Fibroblast of lung (primary cell): ENCODE measurements at regions not wholly inside any gene's neighbourhood (a gene's known extent, or its start where the extent isn't known, plus 50 kb on each side); places are given as distances from the start of the nearest gene placed in this dataset.

ENCODE experiments used
- DNase-seq, 2 donors: peaks; one replicate each; pipeline versions ENCODE4 v3.0.0 to v3.0.0-alpha.2; 2010; ENCODE audit warnings: low read depth in 2 of 2
- H2AFZ ChIP-seq: 2 replicates; pipeline ENCODE4 v1.5.1; 2012; ENCODE audit warnings: low read length, control low read depth, inconsistent platforms
- H3K27ac ChIP-seq: 2 replicates; pipeline ENCODE4 v1.5.1; 2011; ENCODE audit warnings: low read length, control low read depth; ENCODE audit not compliant: insufficient read depth
- H3K27me3 ChIP-seq: 2 replicates; pipeline ENCODE4 v1.5.1; 2011; ENCODE audit warnings: mild to moderate bottlenecking, low read length; ENCODE audit not compliant: control insufficient read depth, insufficient read depth
- H3K36me3 ChIP-seq: 2 replicates; pipeline ENCODE4 v1.5.1; 2011; ENCODE audit warnings: low read length; ENCODE audit not compliant: control insufficient read depth, insufficient read depth
- H3K4me1 ChIP-seq: 2 replicates; pipeline ENCODE4 v1.5.1; 2011; ENCODE audit warnings: low read length; ENCODE audit not compliant: control insufficient read depth, insufficient read depth; ENCODE audit errors: extremely low read depth
- H3K4me2 ChIP-seq: 2 replicates; pipeline ENCODE4 v1.5.1; 2011; ENCODE audit warnings: low read length, control low read depth; ENCODE audit not compliant: insufficient read depth; ENCODE audit errors: extremely low read depth
- H3K4me3 ChIP-seq, 4 experiments: fragments of 200-600 bp in 1 of 4; sonication (generic) in 1 of 4; replicated peaks in 1 of 4; 2 replicates each; pipeline ENCODE4 v1.5.1; 2011 to 2016; ENCODE audit warnings: low read length in 4 of 4, low read depth in 3 of 4, mild to moderate bottlenecking in 3 of 4, control low read depth in 2 of 4, inconsistent platforms in 1 of 4, mixed read lengths in 1 of 4; ENCODE audit not compliant: insufficient read depth in 1 of 4; ENCODE audit errors: control extremely low read depth in 1 of 4
- H3K79me2 ChIP-seq: 2 replicates; pipeline ENCODE4 v1.5.1; 2012; ENCODE audit warnings: mild to moderate bottlenecking, low read length, inconsistent platforms; ENCODE audit not compliant: control insufficient read depth, insufficient read depth
- H3K9ac ChIP-seq: 2 replicates; pipeline ENCODE4 v1.5.1; 2011; ENCODE audit warnings: mild to moderate bottlenecking, low read length, control low read depth; ENCODE audit not compliant: insufficient read depth
- H3K9me3 ChIP-seq: 2 replicates; pipeline ENCODE4 v1.5.1; 2012; ENCODE audit warnings: low read depth, low read length; ENCODE audit not compliant: control insufficient read depth, insufficient read depth
- H4K20me1 ChIP-seq: 2 replicates; pipeline ENCODE4 v1.5.1; 2011; ENCODE audit warnings: low read length; ENCODE audit not compliant: control insufficient read depth, insufficient read depth; ENCODE audit errors: extremely low read depth
- EZH2 ChIP-seq: IDR thresholded peaks from 2 replicates; pipeline ENCODE4 v1.5.1; 2012; ENCODE audit warnings: low read length, control low read depth, mild to moderate bottlenecking; ENCODE audit errors: missing control alignments
- TF ChIP-seq, protein P1 (sequence below), 2 donors: IDR thresholded peaks in 1 of 2; conservative IDR thresholded peaks in 1 of 2; 1 replicate in 1 of 2; 2 replicates in 1 of 2; pipeline ENCODE4 v1.5.1; 2011 to 2012; ENCODE audit warnings: low read length in 2 of 2, control low read depth in 1 of 2, inconsistent platforms in 1 of 2, low read depth in 1 of 2, mild to moderate bottlenecking in 1 of 2

DNA sequence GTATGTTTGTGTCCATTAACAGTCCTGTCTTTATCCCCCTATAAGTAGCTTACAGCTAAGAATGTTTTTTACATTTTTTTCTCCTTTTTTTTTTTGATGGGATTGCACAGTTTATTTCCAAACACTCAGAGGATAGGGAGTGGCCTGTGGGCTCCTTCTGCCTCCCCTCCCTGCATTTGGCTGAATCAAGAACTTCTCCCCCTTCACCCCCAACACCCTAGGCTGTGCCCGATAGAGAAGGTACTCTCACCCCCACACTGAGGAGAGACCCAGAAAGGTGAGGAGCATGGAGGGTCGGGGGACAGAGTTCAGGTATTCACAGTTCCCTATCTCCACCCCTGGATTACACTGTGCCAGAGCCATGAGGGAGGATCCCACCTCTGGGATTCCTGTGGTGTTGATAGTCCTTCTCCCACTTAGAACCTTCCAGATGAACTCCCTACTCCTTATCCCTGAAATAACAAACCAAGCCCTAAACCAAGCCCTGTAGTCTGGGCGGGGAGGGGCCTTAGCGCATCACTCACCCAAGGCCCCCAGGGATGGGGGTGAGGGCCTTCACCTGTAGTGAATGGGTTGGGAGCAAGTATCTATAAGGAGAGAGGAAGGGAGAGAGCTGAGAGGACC is 97.1 kb downstream of the ADAMTS15 start:
- Histone ChIP-seq H3K9ac (no peak overlapping the region), H3K79me2 (no peaks in the 10 kb centered on the region), H3K9me3 (no peaks in the 10 kb centered on the region), H3K27me3 (no peaks in the 10 kb centered on the region), H3K36me3 (no peaks in the 10 kb centered on the region), H3K4me2 (no peak overlapping the region), H3K27ac (no peak overlapping the region), H3K4me1 (no peaks in the 10 kb centered on the region), H4K20me1 (no peaks in the 10 kb centered on the region), H2AFZ (no peak overlapping the region), H3K4me3 (no peak overlapping the region)
- no peak for TF ChIP-seq EZH2
- TF ChIP-seq, protein P1, sequence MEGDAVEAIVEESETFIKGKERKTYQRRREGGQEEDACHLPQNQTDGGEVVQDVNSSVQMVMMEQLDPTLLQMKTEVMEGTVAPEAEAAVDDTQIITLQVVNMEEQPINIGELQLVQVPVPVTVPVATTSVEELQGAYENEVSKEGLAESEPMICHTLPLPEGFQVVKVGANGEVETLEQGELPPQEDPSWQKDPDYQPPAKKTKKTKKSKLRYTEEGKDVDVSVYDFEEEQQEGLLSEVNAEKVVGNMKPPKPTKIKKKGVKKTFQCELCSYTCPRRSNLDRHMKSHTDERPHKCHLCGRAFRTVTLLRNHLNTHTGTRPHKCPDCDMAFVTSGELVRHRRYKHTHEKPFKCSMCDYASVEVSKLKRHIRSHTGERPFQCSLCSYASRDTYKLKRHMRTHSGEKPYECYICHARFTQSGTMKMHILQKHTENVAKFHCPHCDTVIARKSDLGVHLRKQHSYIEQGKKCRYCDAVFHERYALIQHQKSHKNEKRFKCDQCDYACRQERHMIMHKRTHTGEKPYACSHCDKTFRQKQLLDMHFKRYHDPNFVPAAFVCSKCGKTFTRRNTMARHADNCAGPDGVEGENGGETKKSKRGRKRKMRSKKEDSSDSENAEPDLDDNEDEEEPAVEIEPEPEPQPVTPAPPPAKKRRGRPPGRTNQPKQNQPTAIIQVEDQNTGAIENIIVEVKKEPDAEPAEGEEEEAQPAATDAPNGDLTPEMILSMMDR (conservative IDR thresholded peaks at IDR 0.05 in 1 of 2, IDR thresholded peaks at IDR 0.05 in 1 of 2; ENCODE audit: low read depth in 1 of 2, low read length in 2 of 2) = no peak
- no peak for DNase-seq

DNA sequence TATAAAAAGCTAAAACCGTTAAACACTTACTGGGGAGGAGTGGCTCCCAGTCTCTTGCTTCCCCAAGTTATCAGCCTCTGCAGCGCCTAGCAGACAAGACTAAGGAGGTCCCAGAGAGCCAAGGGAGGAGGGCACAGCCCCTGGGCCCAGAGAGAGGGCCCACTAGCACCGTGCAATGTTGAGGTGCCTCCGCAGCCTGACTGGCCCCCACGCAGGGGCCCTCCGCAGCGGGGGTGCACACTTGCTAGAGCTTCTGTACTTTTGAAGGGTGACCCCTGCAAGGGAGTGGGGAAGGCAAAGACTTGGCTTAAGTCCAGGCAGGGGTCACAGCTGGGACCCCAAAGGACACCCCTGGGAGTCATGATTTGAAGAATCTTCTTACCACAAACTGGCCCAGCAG is 98.0 kb downstream of the ADAMTS15 start:
- no peaks in the 10 kb centered on the region for H3K9me3 ChIP-seq
- H3K9ac ChIP-seq = no peak overlapping the region
- no peaks in the 10 kb centered on the region for H3K4me1 ChIP-seq
- H3K79me2 ChIP-seq = no peaks in the 10 kb centered on the region
- no peak for TF ChIP-seq EZH2
- TF ChIP-seq, protein P1 (conservative IDR thresholded peaks at IDR 0.05 in 1 of 2, IDR thresholded peaks at IDR 0.05 in 1 of 2; ENCODE audit: low read depth in 1 of 2, low read length in 2 of 2) = no peak
- no peak overlapping the region for H3K4me2 ChIP-seq
- H2AFZ ChIP-seq = no peak overlapping the region
- no peak overlapping the region for H3K4me3 ChIP-seq
- no peaks in the 10 kb centered on the region for H4K20me1 ChIP-seq
- DNase-seq = no peak
- H3K27me3 ChIP-seq = no peaks in the 10 kb centered on the region
- H3K27ac ChIP-seq = no peak overlapping the region
- H3K36me3 ChIP-seq = no peaks in the 10 kb centered on the region

DNA sequence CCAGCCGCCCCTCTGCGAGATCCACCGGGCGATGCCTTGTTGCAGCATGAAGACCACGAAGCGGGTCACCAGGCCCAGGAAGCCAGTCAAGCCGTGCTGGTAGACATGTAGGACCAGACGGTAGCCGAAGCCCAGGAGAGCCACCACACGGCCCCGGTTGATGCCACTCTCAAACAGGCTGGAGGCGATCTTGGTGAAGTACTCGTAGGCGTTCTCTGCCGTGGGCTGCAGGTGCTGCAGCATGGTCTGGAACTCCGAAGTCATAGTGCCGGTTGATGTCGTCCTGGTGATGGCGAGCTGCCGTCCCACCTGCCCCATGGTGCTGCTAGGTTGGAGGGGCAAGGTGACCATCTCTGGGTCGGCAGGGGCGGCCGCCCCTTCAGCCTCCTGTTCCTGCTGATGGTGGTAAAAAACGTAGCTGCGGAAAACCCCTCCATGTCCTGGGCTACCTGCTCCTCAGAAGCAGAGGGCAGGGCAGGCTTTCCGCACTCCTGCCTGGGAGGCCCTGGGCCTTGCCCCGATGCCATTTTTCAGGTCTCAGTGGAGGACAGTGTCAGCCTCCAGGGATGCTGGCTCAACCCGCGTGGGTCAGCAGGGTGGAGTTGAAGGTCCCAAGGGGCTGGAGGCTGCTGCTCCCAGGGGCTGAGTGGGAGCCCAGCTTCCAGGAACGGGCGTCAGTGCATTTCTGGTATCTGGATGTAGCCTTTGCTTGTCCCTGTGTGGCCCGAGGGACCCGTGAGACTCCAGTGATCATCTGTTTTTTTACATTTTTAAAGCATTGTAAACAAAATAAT is 98.7 kb downstream of the ADAMTS15 start:
- no peak overlapping the region for H2AFZ ChIP-seq
- H3K27ac ChIP-seq = no peak overlapping the region
- H3K79me2 ChIP-seq = no peaks in the 10 kb centered on the region
- H3K27me3 ChIP-seq = no peaks in the 10 kb centered on the region
- no peak overlapping the region for H3K9ac ChIP-seq
- no peaks in the 10 kb centered on the region for H3K9me3 ChIP-seq
- H3K4me3 ChIP-seq = no peak overlapping the region
- DNase-seq = no peak
- H4K20me1 ChIP-seq = no peaks in the 10 kb centered on the region
- TF ChIP-seq EZH2 = no peak
- TF ChIP-seq, protein P1 (conservative IDR thresholded peaks at IDR 0.05 in 1 of 2, IDR thresholded peaks at IDR 0.05 in 1 of 2; ENCODE audit: low read depth in 1 of 2, low read length in 2 of 2) = no peak
- no peaks in the 10 kb centered on the region for H3K4me1 ChIP-seq
- no peak overlapping the region for H3K4me2 ChIP-seq
- no peaks in the 10 kb centered on the region for H3K36me3 ChIP-seq
